Fibroblast of skin of right quadriceps (primary cell): ENCODE measurements at regions not wholly inside any gene's neighbourhood (a gene's known extent, or its start where the extent isn't known, plus 50 kb on each side); places are given as distances from the start of the nearest gene placed in this dataset.

ENCODE experiments used
- DNase-seq: peaks from one replicate; pipeline ENCODE4 v3.0.0-alpha.2; 2013

DNA sequence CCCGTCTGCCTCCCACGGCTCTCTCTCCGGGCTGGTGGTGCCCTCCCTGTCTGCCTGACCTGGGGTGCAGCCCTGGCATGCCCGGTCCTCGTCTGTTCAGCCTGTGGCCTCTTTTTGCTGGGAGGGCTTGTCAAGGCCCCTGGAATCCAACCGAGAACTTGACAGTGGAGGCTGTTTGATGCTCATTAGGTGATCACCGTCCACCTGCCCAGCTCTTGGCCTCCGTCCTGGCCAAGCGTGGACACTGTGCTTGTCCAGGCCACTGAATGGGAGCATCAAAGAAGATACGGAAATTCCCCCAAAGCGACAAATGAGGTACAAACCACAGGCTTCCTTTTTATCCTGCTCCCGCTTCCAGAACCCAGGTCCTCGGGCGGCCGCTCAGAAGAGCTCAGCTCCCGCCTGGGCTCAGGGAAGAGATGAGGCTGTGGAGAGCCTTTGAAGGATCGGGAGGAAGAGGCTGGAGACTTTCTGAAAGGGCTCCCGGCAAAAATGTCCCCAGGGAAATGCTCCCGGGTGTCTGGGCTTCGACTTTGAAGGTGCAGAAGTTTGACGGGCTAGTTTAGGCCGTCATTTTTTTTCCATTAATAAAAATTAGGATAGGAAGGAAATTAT is 1273.9 kb downstream of the BRD1 start:
- DNase-seq = no peak

GRCh38 chr22:48553119-48553518 is 1274.6 kb downstream of the BRD1 start:
- no peak for DNase-seq

GRCh38 chr22:48551716-48552268 is 1275.9 kb downstream of the BRD1 start:
- DNase-seq = no peak

DNA sequence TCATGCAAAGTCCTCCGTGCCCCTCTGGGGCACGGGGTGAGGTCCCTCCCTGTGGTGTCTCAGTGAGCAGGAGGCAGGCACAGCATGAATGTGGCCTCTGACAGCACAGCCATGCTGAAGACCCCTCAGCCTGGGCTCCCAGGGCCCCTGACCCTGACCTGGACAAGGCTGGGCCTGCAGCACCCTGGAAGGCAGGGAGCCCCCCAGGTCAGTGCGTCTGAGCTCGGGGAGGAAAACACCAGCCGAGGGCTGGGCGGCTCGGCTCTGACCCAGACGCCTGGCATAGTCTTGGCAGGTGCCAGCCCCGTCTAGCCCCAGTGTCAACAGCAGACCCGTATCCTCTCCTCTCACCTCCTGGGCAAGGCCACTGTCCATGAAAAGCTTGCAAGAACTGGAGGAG is 1276.6 kb downstream of the BRD1 start:
- no peak for DNase-seq

- DNase-seq = no peak
Observed at GRCh38 chr22:48548391-48548790, 1279.3 kb downstream of the BRD1 start.

DNA sequence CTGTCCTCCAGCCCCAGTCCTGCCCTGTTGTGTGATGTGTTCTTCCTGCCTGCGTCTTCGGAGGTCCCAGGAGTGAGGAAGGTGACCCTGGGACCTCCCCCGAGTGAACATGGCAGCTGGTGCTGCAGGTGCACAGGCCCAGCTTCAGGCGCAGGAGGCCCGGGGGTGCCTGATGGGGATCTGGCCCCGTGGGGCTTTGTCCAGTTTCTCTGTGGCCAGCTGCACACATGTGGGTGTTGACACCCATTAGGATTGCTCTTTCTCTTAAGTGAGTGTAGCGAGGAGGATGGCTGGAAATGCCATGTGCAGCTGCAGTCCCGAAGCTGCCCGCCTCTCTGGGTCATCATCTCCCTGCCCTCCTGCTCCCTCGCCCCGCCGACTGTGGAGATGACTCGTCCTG is 1279.7 kb downstream of the BRD1 start:
- DNase-seq = no peak

DNA sequence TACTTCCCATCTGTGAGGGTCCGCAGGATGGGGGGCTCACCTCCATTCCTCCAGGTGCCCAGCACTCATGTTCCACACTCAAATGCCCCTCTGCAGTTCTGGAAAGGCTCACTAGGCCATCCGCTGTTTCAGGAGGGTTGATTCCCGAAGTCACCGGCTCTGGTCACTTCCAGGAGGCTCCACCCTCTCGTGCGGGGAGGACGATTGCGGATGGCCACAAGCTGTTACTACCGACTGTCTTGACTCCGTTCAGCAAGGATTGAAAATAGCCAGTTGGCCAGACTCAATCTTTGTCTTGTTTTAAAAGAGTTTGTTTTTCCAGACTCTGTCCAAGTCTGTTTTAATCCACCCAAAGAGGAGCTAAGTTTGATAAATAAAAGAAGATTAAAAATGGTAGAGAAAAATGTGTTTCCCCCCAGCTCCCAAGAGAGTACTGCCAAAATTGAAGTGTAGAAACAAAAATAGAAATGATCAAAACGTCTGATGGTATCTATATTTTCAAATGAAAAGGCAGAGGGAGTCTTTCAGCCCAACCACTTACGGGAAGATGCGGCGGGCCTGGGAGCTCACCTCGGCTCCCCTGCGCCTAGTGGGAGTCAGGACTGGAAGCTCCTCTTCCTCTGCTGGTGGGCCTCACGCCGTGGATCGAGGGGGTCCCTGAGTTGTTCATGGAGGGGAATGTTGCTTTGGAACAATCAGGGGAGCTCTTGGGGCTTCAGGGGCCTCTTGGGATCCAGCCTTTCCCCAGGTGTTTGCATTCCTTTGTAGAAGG is 1280.8 kb downstream of the BRD1 start:
- DNase-seq = no peak

DNA sequence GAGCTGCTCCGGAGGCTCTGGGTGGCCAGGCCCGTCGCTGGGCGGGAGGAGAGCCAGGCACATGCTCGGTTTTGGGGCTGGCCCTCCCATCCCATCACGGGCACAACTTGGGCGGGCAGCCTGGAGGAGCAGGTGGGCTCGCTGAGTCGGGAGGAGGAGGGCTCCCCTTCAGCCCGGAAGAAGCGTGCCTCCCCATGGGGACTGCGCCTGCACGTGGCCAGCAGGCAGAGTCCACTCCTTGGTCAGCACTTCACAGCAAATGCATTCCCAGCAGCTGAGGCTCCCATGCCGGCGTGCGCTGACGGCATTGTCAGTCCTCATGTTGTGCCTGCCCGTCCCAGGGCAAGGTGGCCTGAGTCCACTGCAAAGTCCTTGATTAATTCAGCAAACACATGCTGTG is 1281.7 kb downstream of the BRD1 start:
- DNase-seq = no peak

GRCh38 chr22:48541401-48542098 is 1286.1 kb downstream of the BRD1 start:
- DNase-seq = no peak

GRCh38 chr22:48539261-48539660 is 1288.4 kb downstream of the BRD1 start:
- DNase-seq = no peak

DNA sequence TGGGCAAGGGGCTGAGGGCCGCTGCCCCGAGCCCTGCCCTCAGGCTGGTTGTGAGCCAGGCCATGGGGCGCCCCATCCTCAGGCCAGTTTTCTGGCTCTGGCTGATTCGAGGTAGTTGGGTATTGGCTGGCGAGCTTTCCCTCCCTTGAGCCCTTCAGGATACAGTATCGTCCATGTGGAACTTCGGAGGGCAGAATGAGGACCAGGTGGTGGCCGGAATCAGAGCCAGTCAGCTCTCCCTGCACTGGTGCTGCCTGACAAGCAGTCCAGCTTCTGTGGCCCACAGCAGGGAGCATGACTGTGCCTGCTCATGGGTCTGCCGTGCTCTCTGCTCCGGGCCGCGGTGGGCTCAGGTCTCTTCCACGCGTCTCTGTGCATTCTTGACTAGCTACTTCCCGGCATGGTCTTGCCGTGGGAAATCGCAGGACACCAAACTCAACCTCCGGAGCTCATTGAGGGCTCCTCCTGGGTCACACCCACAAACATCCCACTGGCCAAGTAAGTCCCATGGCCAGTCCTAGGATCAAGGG is 1289.3 kb downstream of the BRD1 start:
- no peak for DNase-seq

DNA sequence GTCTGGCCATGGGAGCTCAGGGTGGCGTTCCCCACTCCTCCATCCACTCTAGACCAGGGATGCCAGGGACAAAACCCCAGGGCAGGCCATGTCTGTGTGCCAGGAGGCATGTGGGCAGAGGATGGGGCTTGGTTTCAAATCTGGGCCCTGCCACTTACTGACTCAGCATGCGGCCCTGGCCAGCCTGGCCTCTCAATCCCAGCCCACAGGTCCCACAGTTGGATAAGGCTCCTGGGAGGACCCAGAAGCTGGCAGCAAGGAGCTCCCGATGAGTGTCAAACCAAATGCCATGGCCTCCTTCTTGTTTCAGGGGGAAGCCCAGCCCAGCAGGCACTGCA is 1290.4 kb downstream of the BRD1 start:
- no peak for DNase-seq

DNA sequence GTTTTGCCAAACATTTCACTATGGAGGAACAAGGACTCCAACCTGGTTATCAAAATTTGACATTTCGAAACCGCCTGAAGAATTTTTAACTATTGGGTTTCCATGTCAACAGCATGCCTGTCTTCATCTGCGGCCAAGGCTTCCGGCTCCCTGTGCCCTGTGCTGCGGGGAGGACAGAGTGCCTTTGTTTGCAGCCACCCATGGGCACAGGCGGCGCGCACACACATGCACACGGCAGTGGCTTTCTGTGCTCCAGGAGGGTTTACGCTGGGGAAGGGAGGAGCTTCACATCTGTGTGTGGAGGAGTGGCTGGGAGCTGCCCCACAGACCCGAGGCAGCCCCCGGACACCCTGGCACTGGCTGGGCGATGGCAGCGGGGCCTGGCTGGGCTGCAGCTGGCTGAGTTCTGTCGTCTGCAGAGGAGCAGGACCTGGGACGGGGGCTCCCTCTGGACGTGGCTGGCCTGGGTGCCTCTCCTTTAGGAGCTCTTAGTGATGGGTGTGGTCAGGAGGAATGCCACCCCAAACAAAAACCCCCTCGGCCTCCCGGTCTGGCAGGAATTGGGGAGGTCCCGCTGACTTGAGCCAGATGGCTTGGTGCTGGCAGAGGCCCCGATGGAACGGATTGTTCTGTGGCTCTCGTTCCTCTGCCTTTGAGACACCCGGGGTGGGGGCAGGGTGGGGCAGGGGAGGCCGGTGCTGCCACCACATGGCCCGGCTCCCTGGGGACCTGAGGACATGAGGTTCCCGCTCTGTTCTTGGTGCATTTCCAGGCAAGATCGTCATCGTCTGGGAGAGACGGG is 1290.9 kb downstream of the BRD1 start:
- DNase-seq = no peak

DNA sequence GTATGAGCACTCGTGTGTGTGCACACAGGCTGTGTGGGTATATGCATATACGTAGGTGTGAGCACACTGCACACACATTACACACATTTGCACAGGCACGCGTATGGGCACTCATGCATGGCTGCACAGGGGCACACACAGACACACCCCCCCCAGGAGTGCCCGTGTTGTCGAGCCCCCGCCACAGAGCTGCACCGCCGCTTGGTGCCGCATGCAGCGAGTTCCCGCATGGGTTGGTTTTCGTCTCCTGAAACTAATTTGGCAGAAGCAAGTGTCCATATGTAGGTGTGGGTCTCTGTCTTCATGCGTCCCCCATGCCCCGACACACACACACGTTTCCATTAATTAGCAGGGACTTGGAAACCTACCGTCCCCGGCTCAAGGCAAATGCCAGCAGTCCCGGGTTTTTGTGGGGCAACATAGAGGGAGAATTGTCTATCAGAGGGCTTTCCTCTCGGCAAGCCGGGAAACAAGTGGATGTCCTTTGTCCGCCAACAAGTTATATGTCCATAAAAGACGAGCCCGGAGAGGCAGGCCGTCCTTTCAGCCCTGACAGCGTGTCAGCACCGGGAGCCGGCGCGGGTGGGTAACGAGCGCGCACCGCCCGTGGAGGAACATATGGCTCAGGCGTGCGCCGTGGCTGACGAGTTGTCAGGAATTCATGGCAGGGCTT is 1291.7 kb downstream of the BRD1 start:
- no peak for DNase-seq

- no peak for DNase-seq
Observed at GRCh38 chr22:48534395-48534958, 1293.2 kb downstream of the BRD1 start.

- DNase-seq = no peak
Observed at GRCh38 chr22:48532986-48533385, 1294.7 kb downstream of the BRD1 start.

- DNase-seq = no peak
Observed at GRCh38 chr22:48531761-48532435, 1295.8 kb downstream of the BRD1 start.

DNA sequence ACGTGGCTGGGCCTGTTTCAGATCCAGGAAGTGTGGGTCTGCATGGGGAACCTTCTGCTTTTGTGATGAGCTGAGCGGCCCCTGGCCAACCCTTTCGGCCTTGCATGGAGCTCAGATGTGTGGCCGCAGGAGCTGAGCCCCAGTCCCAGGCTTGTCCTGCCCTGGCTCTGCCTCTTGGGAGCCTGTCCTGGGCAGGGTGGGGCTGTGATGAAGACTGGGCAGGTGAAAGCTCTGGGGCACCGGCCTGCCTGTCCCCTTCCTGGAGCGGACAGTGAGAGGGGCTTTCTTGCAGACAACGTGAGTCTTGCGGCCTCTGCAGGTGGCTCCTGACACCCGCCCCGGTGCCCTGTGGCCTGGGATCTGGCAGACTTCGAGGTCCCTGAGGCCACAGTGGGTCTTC is 1296.6 kb downstream of the BRD1 start:
- DNase-seq = no peak

DNA sequence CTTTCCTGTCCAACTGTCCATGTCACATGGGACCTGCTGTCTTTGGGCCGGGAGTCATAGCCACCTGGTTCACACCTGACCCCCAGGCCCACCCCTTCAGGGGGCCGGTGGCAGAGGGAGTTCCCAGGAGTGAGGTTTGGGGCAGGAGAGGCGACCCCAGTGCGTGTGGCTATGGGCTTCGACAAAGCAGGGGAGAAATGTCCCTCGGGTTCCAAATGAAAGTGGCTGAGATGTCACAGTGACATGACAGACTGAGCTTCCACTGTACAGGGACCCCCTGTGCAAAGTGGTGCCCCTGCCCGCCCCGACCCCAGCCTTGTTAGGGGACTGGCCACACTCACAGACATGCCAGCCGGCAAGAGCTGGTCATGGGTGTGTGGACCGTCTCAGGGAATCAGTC is 1297.0 kb downstream of the BRD1 start:
- DNase-seq = no peak

GRCh38 chr22:48528221-48528915 is 1299.3 kb downstream of the BRD1 start:
- no peak for DNase-seq

GRCh38 chr22:48523761-48524160 is 1303.9 kb downstream of the BRD1 start:
- no peak for DNase-seq
